ENCODE measurements at regions not wholly inside any gene's neighbourhood (a gene's known extent, or its start where the extent isn't known, plus 50 kb on each side); places are given as distances from the start of the nearest gene placed in this dataset.

DNA sequence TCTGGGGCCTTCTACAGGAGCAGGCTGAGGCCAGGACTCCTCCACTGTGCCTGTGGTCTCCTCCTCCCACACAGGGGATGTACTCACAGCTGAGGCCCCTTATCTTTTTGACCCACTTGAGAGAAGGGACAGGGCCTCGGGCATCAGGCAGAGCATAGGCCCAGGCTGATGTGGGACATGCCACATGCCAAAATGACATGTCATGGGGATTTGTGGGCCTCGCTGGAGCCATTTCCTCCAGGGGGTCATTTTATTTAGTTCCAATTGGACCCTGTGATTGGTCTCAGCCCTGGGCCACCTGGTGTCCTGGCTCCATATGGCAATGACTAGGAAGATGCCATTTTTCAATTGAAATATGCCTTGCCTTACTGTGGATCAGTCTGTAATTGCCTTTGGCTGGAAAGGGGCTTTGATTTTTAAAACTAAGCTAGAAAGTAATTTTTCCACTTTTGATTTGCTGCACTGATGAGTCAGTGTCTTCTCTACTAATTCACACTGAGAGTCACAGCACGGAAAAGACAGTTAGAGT lies 171.1 kb upstream of the NAV2 start:
- TF ChIP-seq CTCF (IDR thresholded peaks at IDR 0.05) (no peak), POLR2AphosphoS5 (IDR thresholded peaks at IDR 0.05) (no peak)

Measured in breast epithelium (tissue), 3 donors.